ENCODE measurements at regions not wholly inside any gene's neighbourhood (a gene's known extent, or its start where the extent isn't known, plus 50 kb on each side); places are given as distances from the start of the nearest gene placed in this dataset.

DNA sequence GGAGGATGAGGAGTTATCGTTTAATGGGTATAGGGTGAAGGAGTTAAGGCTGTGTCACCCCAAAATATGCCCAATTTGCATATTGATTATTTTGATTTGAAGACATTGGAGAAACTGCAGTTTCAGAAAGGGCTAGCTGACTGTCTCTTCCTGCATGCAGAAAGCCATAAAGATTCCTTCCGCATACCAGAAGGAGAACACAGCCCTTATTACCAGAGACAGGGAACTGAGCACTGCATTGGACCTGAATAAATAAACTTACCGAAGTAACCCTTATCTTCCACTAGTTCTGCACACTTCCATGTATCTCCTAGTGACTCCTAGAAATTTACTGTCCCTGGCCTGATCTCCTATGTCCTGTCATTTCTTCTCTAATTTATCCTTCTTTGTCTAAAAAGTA lies 821.9 kb upstream of the AUTS2 start:
- TF ChIP-seq, protein P1, sequence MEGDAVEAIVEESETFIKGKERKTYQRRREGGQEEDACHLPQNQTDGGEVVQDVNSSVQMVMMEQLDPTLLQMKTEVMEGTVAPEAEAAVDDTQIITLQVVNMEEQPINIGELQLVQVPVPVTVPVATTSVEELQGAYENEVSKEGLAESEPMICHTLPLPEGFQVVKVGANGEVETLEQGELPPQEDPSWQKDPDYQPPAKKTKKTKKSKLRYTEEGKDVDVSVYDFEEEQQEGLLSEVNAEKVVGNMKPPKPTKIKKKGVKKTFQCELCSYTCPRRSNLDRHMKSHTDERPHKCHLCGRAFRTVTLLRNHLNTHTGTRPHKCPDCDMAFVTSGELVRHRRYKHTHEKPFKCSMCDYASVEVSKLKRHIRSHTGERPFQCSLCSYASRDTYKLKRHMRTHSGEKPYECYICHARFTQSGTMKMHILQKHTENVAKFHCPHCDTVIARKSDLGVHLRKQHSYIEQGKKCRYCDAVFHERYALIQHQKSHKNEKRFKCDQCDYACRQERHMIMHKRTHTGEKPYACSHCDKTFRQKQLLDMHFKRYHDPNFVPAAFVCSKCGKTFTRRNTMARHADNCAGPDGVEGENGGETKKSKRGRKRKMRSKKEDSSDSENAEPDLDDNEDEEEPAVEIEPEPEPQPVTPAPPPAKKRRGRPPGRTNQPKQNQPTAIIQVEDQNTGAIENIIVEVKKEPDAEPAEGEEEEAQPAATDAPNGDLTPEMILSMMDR (conservative IDR thresholded peaks at IDR 0.05): no peak
- no peak for TF ChIP-seq ZFX (IDR thresholded peaks at IDR 0.05)

Data from C4-2B (cell line).